IMR-90 (cell line): ENCODE measurements at regions not wholly inside any gene's neighbourhood (a gene's known extent, or its start where the extent isn't known, plus 50 kb on each side); places are given as distances from the start of the nearest gene placed in this dataset.
A peak's percentile ranks its signal among the peaks of the same experiment; 100 is the strongest.

Experiments
- ATAC-seq: fragments of 200-7000 bp; cut with Tn5 transposase; 2 replicates; pipeline ENCODE4 v1.9.1; 2020; ENCODE audit warnings: low read depth, mild to moderate bottlenecking, moderate library complexity
- BruUV-seq: library from RNA; stranded (reverse); fragments of 400-500 nt; replicated peaks from 2 replicates; lab custom pipeline; 2021; lab: Mats Ljungman, UMichigan
- CTCF ChIA-PET: fragments of 300-600 bp; formaldehyde crosslinking; extraction: SDS; loops from one replicate; lab custom pipeline; 2021; ENCODE audit warnings: antibody characterized with exemption; lab: Yijun Ruan, JAX
- POLR2A ChIA-PET: fragments of 300-600 bp; sonication (Branson Sonifier 250); formaldehyde crosslinking; loops from one replicate; lab custom pipeline; 2022; ENCODE audit warnings: antibody characterized with exemption; ENCODE audit not compliant: unreplicated experiment; lab: Charles Lee
- DNase-seq: peaks from one replicate; pipeline ENCODE4 v3.0.0; 2013
- H2AFZ ChIP-seq: replicated peaks from 2 replicates; pipeline ENCODE3; 2013; ENCODE audit warnings: low read length, mild to moderate bottlenecking; ENCODE audit not compliant: poor library complexity
- H2AK5ac ChIP-seq: 2 replicates; pipeline ENCODE4 v1.6.1; 2013; ENCODE audit warnings: low read depth, low read length, inconsistent platforms
- H2AK9ac ChIP-seq: replicated peaks from 2 replicates; pipeline ENCODE3; 2013; ENCODE audit warnings: mild to moderate bottlenecking, low read depth, low read length, moderate library complexity; ENCODE audit not compliant: poor library complexity
- H2BK120ac ChIP-seq: 2 replicates; pipeline ENCODE4 v1.6.1; 2013; ENCODE audit warnings: low read depth, low read length, inconsistent platforms
- H2BK15ac ChIP-seq: 3 replicates; pipeline ENCODE4 v1.6.1; 2013; ENCODE audit warnings: low read depth, low read length, inconsistent platforms
- H2BK20ac ChIP-seq: 2 replicates; pipeline ENCODE4 v1.6.1; 2013; ENCODE audit warnings: low read depth, mild to moderate bottlenecking, inconsistent platforms, low read length, moderate library complexity
- H2BK5ac ChIP-seq: 2 replicates; pipeline ENCODE4 v1.6.1; 2013; ENCODE audit warnings: mild to moderate bottlenecking, low read depth, low read length, inconsistent platforms; ENCODE audit not compliant: poor library complexity, severe bottlenecking
- H3K14ac ChIP-seq: replicated peaks from 2 replicates; pipeline ENCODE4 v1.6.1; 2013; ENCODE audit warnings: low read depth, low read length, inconsistent platforms
- H3K18ac ChIP-seq: 2 replicates; pipeline ENCODE4 v1.6.1; 2013; ENCODE audit warnings: low read depth, low read length, control low read depth
- H3K23ac ChIP-seq: 2 replicates; pipeline ENCODE4 v1.6.1; 2013; ENCODE audit warnings: low read depth, low read length, inconsistent platforms
- H3K27ac ChIP-seq: 2 replicates; pipeline ENCODE4 v1.5.1; 2013; ENCODE audit warnings: mild to moderate bottlenecking, control low read depth, low read length; ENCODE audit not compliant: insufficient read depth
- H3K27me3 ChIP-seq: 2 replicates; pipeline ENCODE4 v1.6.1; 2013; ENCODE audit warnings: low read length; ENCODE audit not compliant: control insufficient read depth, insufficient read depth
- H3K36me3 ChIP-seq: 2 replicates; pipeline ENCODE4 v1.6.1; 2013; ENCODE audit warnings: low read length, mixed read lengths; ENCODE audit not compliant: control insufficient read depth, insufficient read depth
- H3K4ac ChIP-seq: 2 replicates; pipeline ENCODE4 v1.6.1; 2013; ENCODE audit warnings: low read depth, low read length, inconsistent platforms
- H3K4me1 ChIP-seq: 2 replicates; pipeline ENCODE4 v1.6.1; 2013; ENCODE audit warnings: low read length, mixed read lengths; ENCODE audit not compliant: control insufficient read depth, insufficient read depth
- H3K4me2 ChIP-seq: 2 replicates; pipeline ENCODE4 v1.6.1; 2013; ENCODE audit warnings: low read depth, mild to moderate bottlenecking, control low read depth, low read length, moderate library complexity
- H3K4me3 ChIP-seq: 2 replicates; pipeline ENCODE4 v1.5.1; 2013; ENCODE audit warnings: low read depth, mild to moderate bottlenecking, control low read depth, low read length, moderate library complexity; ENCODE audit not compliant: insufficient read depth
- H3K56ac ChIP-seq: 2 replicates; pipeline ENCODE4 v1.6.1; 2013; ENCODE audit warnings: low read length, inconsistent platforms; ENCODE audit not compliant: insufficient read depth; ENCODE audit errors: extremely low read depth
- H3K79me1 ChIP-seq, 2 experiments: 2 replicates each; pipeline ENCODE4 v1.6.1; 2013; ENCODE audit warnings: low read length in 2 of 2, inconsistent platforms in 1 of 2, low read depth in 1 of 2
- H3K9ac ChIP-seq: 2 replicates; pipeline ENCODE4 v1.6.1; 2013; ENCODE audit warnings: low read depth, low read length, control low read depth
- H3K9me1 ChIP-seq: 2 replicates; pipeline ENCODE4 v1.6.1; 2013; ENCODE audit warnings: low read length, inconsistent platforms; ENCODE audit not compliant: insufficient read depth
- H3K9me3 ChIP-seq: 2 replicates; pipeline ENCODE4 v1.6.1; 2013; ENCODE audit warnings: low read length; ENCODE audit not compliant: control insufficient read depth, insufficient read depth
- H4K20me1 ChIP-seq: 2 replicates; pipeline ENCODE4 v1.6.1; 2013; ENCODE audit warnings: low read length, inconsistent platforms; ENCODE audit not compliant: insufficient read depth
- H4K5ac ChIP-seq: 2 replicates; pipeline ENCODE4 v1.6.1; 2013; ENCODE audit warnings: mild to moderate bottlenecking, low read depth, low read length, control low read depth
- H4K8ac ChIP-seq, 2 experiments: 2 replicates each; pipeline ENCODE4 v1.6.1; 2013; ENCODE audit warnings: low read depth in 2 of 2, low read length in 2 of 2, control low read depth in 1 of 2, inconsistent platforms in 1 of 2
- H4K91ac ChIP-seq: 2 replicates; pipeline ENCODE4 v1.6.1; 2013; ENCODE audit warnings: low read depth, low read length, inconsistent platforms; ENCODE audit not compliant: insufficient read depth
- BHLHE40 ChIP-seq: fragments of 150-350 bp; IDR thresholded peaks from 2 replicates; pipeline ENCODE4 v1.6.1; 2016; ENCODE audit warnings: mild to moderate bottlenecking, low read depth, low read length
- CEBPB ChIP-seq: IDR thresholded peaks from 2 replicates; pipeline ENCODE4 v1.6.1; 2012; ENCODE audit warnings: low read depth, low read length, improper control_type of control experiment
- CHD1 ChIP-seq: IDR thresholded peaks from 2 replicates; pipeline ENCODE4 v1.6.1; 2012; ENCODE audit warnings: low read depth, low read length, improper control_type of control experiment
- FOS ChIP-seq: fragments of 150-350 bp; IDR thresholded peaks from 2 replicates; pipeline ENCODE4 v1.6.1; 2016; ENCODE audit warnings: low read depth, low read length
- MAFK ChIP-seq: IDR thresholded peaks from 2 replicates; pipeline ENCODE4 v1.6.1; 2012; ENCODE audit warnings: low read depth, low read length, improper control_type of control experiment
- MAZ ChIP-seq: IDR thresholded peaks from 2 replicates; pipeline ENCODE4 v1.6.1; 2012; ENCODE audit warnings: low read depth, mild to moderate bottlenecking, low read length, improper control_type of control experiment, moderate library complexity, borderline replicate concordance
- MXI1 ChIP-seq: IDR thresholded peaks from 2 replicates; pipeline ENCODE4 v1.6.1; 2012; ENCODE audit warnings: low read depth, mild to moderate bottlenecking, low read length, moderate library complexity, borderline replicate concordance
- NFE2L2 ChIP-seq: fragments of 150-350 bp; IDR thresholded peaks from 2 replicates; pipeline ENCODE4 v1.6.1; 2016; ENCODE audit warnings: low read depth, mild to moderate bottlenecking, low read length
- POLR2A ChIP-seq: IDR thresholded peaks from 2 replicates; pipeline ENCODE4 v1.6.1; 2012; ENCODE audit warnings: mild to moderate bottlenecking, low read depth, low read length
- RAD21 ChIP-seq: IDR thresholded peaks from 2 replicates; pipeline ENCODE4 v1.6.1; 2012; ENCODE audit warnings: low read length, improper control_type of control experiment
- RCOR1 ChIP-seq: IDR thresholded peaks from 2 replicates; pipeline ENCODE4 v1.6.1; 2012; ENCODE audit warnings: mild to moderate bottlenecking, low read length, improper control_type of control experiment; ENCODE audit not compliant: insufficient replicate concordance
- RFX5 ChIP-seq: IDR thresholded peaks from 2 replicates; pipeline ENCODE4 v1.8.0; 2012; ENCODE audit warnings: low read depth, mild to moderate bottlenecking, low read length, moderate library complexity
- SMC3 ChIP-seq: fragments of 150-350 bp; IDR thresholded peaks from 2 replicates; pipeline ENCODE4 v1.6.1; 2016; ENCODE audit warnings: low read depth, mild to moderate bottlenecking, antibody characterized with exemption, low read length, moderate library complexity
- WGBS, 2 experiments: methylation state at CpG; one replicate each; pipeline versions ENCODE4 v1.1.5 to v1.1.7; 2013; ENCODE audit warnings: missing lambda C conversion rate in 2 of 2; ENCODE audit not compliant: insufficient read length in 1 of 2; ENCODE audit errors: extremely low coverage in 2 of 2; 5-methylcytosine and 5-hydroxymethylcytosine counted together
- dilution Hi-C: fragments of 300-500 bp; cut with HindIII; formaldehyde crosslinking; loops from one replicate; pipeline ENCODE4 v1.14.3; 2018; ENCODE audit warnings: low sequenced_read_pairs; ENCODE audit not compliant: unreplicated experiment
- in situ Hi-C: fragments of 300-500 bp; cut with MboI; formaldehyde crosslinking; loops from 3 replicates; pipeline ENCODE4 v1.14.3; 2019; ENCODE audit warnings: low sequenced_read_pairs, inconsistent platforms, mixed read lengths
- intact Hi-C: fragments of 100-400 bp; cut with micrococcal nuclease; formaldehyde crosslinking; loops from 2 replicates; pipeline ENCODE4 v1.10.0; 2022
- TF ChIP-seq, protein P1 (sequence below): conservative IDR thresholded peaks from 2 replicates; pipeline ENCODE4 v1.5.1; 2012; ENCODE audit warnings: mild to moderate bottlenecking, low read depth, low read length, improper control_type of control experiment
- TF ChIP-seq, protein P2 (sequence below): fragments of 150-350 bp; IDR thresholded peaks from 2 replicates; pipeline ENCODE4 v1.6.1; 2017; ENCODE audit warnings: mild to moderate bottlenecking, antibody characterized with exemption, low read length, low read depth
- TF ChIP-seq, protein P3 (sequence below): fragments of 150-350 bp; IDR thresholded peaks from 2 replicates; pipeline ENCODE4 v1.6.1; 2016; ENCODE audit warnings: low read depth, mild to moderate bottlenecking, low read length, moderate library complexity, borderline replicate concordance

DNA sequence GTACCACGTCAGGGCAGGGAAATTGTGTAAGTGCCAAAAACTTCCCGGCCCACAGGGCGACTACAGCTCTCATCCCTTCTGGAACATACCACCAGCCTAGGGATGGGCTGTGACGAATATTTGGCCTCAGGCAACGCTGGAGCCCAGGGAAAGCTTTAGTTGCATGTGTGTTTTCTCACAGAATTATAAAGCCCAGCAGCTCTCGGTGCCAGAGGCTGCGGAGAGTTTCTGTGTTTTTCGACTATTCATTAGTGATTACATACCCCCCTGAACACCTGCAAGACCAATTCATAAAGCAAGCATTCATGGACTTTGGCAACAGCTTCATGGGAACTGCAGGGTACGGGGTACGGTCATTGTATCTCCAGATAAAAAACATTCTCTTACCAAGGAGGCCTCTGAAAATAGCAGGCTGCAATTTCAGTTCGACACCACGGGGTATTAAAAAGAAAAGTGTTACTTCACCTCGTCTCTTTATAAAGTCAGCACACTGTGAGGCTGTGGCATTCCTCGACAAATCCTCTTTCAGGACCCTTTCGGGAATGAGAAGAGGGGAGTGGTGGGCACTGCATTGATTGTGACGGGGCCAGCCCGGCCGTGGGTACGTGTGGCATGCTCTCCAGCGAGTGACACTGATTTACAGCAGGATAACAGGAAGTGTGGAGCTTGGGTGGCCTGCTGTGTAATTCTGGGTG is 243.6 kb upstream of the SORL1-AS1 start:
- Histone ChIP-seq H2AFZ (peak overlapping the region; percentile 66), H3K4me1 (no peaks in the 10 kb centered on the region; the same call in 1 of the 2 replicates), H3K9ac (no peak overlapping the region), H4K8ac (no peak overlapping the region), H2AK5ac (no peak overlapping the region), H3K27me3 (peaks cover 6% of the 10 kb centered on the region), H4K20me1 (no peaks in the 10 kb centered on the region), H3K9me3 (no peaks in the 10 kb centered on the region), H4K5ac (no peak overlapping the region), H3K4ac (no peak overlapping the region), H3K23ac (no peak overlapping the region), H3K4me2 (no peak overlapping the region), H4K91ac (no peak overlapping the region), H3K14ac (no peak overlapping the region), H3K4me3 (no peak overlapping the region), H3K27ac (no peak overlapping the region), H3K9me1 (no peaks in the 10 kb centered on the region), H2BK5ac (no peak overlapping the region), H3K36me3 (no peaks in the 10 kb centered on the region), H2BK120ac (no peak overlapping the region), H3K18ac (no peak overlapping the region), H3K79me1 (no peaks in the 10 kb centered on the region), H2BK15ac (no peak overlapping the region), H3K56ac (no peak overlapping the region), H2AK9ac (no peak overlapping the region), H2BK20ac (no peak overlapping the region)
- no peak for DNase-seq
- no peak for TF ChIP-seq CHD1
- TF ChIP-seq RCOR1, result no peak
- no peak for TF ChIP-seq BHLHE40
- TF ChIP-seq RFX5, result no peak
- TF ChIP-seq POLR2A, result no peak
- TF ChIP-seq, protein P1, sequence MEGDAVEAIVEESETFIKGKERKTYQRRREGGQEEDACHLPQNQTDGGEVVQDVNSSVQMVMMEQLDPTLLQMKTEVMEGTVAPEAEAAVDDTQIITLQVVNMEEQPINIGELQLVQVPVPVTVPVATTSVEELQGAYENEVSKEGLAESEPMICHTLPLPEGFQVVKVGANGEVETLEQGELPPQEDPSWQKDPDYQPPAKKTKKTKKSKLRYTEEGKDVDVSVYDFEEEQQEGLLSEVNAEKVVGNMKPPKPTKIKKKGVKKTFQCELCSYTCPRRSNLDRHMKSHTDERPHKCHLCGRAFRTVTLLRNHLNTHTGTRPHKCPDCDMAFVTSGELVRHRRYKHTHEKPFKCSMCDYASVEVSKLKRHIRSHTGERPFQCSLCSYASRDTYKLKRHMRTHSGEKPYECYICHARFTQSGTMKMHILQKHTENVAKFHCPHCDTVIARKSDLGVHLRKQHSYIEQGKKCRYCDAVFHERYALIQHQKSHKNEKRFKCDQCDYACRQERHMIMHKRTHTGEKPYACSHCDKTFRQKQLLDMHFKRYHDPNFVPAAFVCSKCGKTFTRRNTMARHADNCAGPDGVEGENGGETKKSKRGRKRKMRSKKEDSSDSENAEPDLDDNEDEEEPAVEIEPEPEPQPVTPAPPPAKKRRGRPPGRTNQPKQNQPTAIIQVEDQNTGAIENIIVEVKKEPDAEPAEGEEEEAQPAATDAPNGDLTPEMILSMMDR, result no peak
- no peak for TF ChIP-seq MAFK
- TF ChIP-seq, protein P2, sequence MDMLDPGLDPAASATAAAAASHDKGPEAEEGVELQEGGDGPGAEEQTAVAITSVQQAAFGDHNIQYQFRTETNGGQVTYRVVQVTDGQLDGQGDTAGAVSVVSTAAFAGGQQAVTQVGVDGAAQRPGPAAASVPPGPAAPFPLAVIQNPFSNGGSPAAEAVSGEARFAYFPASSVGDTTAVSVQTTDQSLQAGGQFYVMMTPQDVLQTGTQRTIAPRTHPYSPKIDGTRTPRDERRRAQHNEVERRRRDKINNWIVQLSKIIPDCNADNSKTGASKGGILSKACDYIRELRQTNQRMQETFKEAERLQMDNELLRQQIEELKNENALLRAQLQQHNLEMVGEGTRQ, result no peak
- TF ChIP-seq SMC3, result no peak
- TF ChIP-seq NFE2L2, result no peak
- TF ChIP-seq FOS, result no peak
- TF ChIP-seq MXI1, result no peak
- TF ChIP-seq CEBPB, result no peak
- TF ChIP-seq RAD21, result no peak
- no peak for TF ChIP-seq MAZ
- TF ChIP-seq, protein P3, sequence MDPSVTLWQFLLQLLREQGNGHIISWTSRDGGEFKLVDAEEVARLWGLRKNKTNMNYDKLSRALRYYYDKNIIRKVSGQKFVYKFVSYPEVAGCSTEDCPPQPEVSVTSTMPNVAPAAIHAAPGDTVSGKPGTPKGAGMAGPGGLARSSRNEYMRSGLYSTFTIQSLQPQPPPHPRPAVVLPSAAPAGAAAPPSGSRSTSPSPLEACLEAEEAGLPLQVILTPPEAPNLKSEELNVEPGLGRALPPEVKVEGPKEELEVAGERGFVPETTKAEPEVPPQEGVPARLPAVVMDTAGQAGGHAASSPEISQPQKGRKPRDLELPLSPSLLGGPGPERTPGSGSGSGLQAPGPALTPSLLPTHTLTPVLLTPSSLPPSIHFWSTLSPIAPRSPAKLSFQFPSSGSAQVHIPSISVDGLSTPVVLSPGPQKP, result no peak
- dilution Hi-C loops (no loop called here), in situ Hi-C loops (no loop called here), intact Hi-C loops (no loop called here)
- ATAC-seq, result no peak
- ChIA-PET POLR2A (no interaction called here), CTCF (interaction anchor here (0.6 to 1.3 kb wide), 2 partner anchors 137 to 247 kb away, joined by 3 read pairs; no protein-coding TSS in a partner anchor)
- 54% methylated on average over 7 of the region's 20 CpGs; no CpG with 5 or more reads in 1 of the 2 experiments for WGBS, 2 experiments
- BruUV-seq, result no TSS peak
